Esophagus muscularis mucosa (tissue), 4 donors: ENCODE measurements at regions not wholly inside any gene's neighbourhood (a gene's known extent, or its start where the extent isn't known, plus 50 kb on each side); places are given as distances from the start of the nearest gene placed in this dataset.
"Not testable (repeated sequence)": the region's sequence is repeated elsewhere in the genome, so short reads cannot be mapped to it uniquely, and the experiment has no call there.

Experiments used
- DNase-seq: peaks from one replicate; pipeline ENCODE4 v3.0.0-alpha.2; 2017; ENCODE audit errors: extremely low spot score
- H3K27ac ChIP-seq, 4 donors: fragments of 200-600 bp; sonication (generic); replicated peaks in 1 of 4; 1 replicate in 3 of 4; 2 replicates in 1 of 4; pipeline ENCODE4 v1.5.1; 2016 to 2019; ENCODE audit warnings: mild to moderate bottlenecking in 1 of 4
- H3K27me3 ChIP-seq, 4 donors: fragments of 200-600 bp; sonication (generic); one replicate each; pipeline versions ENCODE4 v1.5.1 to v1.6.0; 2016 to 2019
- H3K36me3 ChIP-seq, 4 donors: fragments of 200-600 bp; sonication (generic); one replicate each; pipeline ENCODE4 v1.5.1; 2016 to 2019
- H3K4me1 ChIP-seq, 4 donors: fragments of 200-600 bp; sonication (generic); one replicate each; pipeline ENCODE4 v1.5.1; 2016 to 2019
- H3K4me3 ChIP-seq, 4 donors: fragments of 200-600 bp; sonication (generic); 1 replicate in 2 of 4; 2 replicates in 2 of 4; pipeline ENCODE4 v1.5.1; 2016 to 2019; ENCODE audit warnings: mild to moderate bottlenecking in 4 of 4, moderate library complexity in 1 of 4
- H3K9me3 ChIP-seq, 4 donors: fragments of 200-600 bp; sonication (generic); 1 replicate in 3 of 4; 2 replicates in 1 of 4; pipeline ENCODE4 v1.5.1; 2016 to 2019
- EP300 ChIP-seq: sonication (generic); formaldehyde crosslinking; IDR thresholded peaks from one replicate; pipeline ENCODE4 v1.6.1; 2017; ENCODE audit warnings: antibody characterized with exemption
- POLR2A ChIP-seq: fragments of 450-650 bp; IDR thresholded peaks from one replicate; pipeline ENCODE4 v1.6.1; 2017; ENCODE audit warnings: antibody characterized with exemption, moderate library complexity, mild to moderate bottlenecking, low read depth
- POLR2AphosphoS5 ChIP-seq, 2 donors: sonication (generic); formaldehyde crosslinking; IDR thresholded peaks; one replicate each; pipeline ENCODE4 v1.6.1; 2017; ENCODE audit warnings: antibody characterized with exemption in 2 of 2
- WGBS: methylation state at CpG from one replicate; pipeline ENCODE4 v1.1.5; 2018; 5-methylcytosine and 5-hydroxymethylcytosine counted together
- intact Hi-C: fragments of 100-400 bp; cut with DNase I; formaldehyde crosslinking; loops from one replicate; pipeline ENCODE4 v1.15.1; 2023
- TF ChIP-seq, protein P1 (sequence below), 3 experiments: fragments of 200-600 bp in 2 of 3; fragments of 450-650 bp in 1 of 3; sonication (generic) in 2 of 3; IDR thresholded peaks; one replicate each; pipeline ENCODE4 v1.5.1; 2017 to 2019; ENCODE audit warnings: antibody characterized with exemption in 3 of 3, mild to moderate bottlenecking in 2 of 3, moderate library complexity in 1 of 3

DNA sequence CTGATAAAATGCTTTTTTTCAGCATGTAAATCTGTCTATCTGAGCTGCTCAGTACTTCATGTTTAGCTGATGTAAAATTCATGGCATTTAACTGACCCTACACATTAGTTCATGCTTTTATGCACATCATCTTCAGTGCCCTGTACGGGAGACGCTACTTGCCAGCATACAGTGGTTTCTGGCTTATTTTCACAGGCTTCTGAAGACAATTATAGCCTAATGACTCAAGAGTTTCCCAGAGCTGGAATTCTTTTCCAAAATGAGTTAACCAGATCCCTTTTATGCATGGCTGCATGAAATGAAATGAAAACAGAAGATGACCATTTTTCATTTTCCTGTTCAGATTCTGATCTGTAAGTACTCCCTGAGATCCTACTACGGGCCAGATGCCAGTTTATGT, 1061.5 kb downstream of the ROBO2 start:
- Histone ChIP-seq H3K27ac (no peak overlapping the region), H3K27me3 (no peaks in the 10 kb centered on the region), H3K4me1 (peaks cover 0 to 7% (median 0%) of the 10 kb centered on the region in 4 donors), H3K4me3 (no peak overlapping the region), H3K36me3 (no peaks in the 10 kb centered on the region), H3K9me3 (no peaks in the 10 kb centered on the region)
- intact Hi-C loops = no loop called here
- WGBS = 50% methylated on average over 3 of the region's 3 CpGs
- TF ChIP-seq POLR2AphosphoS5 (IDR thresholded peaks at IDR 0.05) = no peak
- TF ChIP-seq EP300 = no peak
- TF ChIP-seq, protein P1, sequence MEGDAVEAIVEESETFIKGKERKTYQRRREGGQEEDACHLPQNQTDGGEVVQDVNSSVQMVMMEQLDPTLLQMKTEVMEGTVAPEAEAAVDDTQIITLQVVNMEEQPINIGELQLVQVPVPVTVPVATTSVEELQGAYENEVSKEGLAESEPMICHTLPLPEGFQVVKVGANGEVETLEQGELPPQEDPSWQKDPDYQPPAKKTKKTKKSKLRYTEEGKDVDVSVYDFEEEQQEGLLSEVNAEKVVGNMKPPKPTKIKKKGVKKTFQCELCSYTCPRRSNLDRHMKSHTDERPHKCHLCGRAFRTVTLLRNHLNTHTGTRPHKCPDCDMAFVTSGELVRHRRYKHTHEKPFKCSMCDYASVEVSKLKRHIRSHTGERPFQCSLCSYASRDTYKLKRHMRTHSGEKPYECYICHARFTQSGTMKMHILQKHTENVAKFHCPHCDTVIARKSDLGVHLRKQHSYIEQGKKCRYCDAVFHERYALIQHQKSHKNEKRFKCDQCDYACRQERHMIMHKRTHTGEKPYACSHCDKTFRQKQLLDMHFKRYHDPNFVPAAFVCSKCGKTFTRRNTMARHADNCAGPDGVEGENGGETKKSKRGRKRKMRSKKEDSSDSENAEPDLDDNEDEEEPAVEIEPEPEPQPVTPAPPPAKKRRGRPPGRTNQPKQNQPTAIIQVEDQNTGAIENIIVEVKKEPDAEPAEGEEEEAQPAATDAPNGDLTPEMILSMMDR (IDR thresholded peaks at IDR 0.05) = no peak
- no peak for TF ChIP-seq POLR2A
- no peak for DNase-seq

DNA sequence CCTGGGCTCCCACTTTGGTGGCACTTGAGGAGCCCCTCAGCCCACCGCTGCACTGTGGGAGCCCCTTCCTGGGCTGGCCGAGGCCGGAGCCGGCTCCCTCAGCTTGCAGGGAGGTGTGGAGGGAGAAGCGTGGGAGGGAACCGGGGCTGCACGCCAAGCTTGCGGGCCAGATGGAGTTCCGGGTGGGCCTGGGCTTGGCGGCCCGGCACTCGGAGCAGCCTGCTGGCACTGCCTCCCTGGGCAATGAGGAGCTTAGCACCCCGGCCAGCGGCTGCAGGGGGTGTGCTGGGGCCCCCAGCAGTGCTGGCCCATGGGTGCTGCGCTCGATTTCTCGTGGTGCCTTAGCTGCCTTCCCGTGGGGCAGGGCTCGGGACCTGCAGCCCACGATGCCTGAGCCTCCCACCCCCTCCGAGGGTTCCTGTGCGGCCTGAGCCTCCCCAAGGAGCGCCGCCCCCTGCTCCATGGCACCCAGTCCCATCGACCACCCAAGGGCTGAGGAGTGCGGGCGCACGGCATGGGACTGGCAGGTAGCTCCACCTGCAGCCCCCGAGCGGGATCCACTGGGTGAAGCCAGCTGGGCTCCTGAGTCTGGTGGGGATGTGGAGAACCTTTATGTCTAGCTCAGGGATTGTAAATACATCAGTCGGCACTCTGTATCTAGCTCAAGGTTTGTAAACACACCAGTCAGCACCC, 1068.5 kb downstream of the ROBO2 start:
- WGBS = 93% methylated on average over 9 of the region's 31 CpGs

DNA sequence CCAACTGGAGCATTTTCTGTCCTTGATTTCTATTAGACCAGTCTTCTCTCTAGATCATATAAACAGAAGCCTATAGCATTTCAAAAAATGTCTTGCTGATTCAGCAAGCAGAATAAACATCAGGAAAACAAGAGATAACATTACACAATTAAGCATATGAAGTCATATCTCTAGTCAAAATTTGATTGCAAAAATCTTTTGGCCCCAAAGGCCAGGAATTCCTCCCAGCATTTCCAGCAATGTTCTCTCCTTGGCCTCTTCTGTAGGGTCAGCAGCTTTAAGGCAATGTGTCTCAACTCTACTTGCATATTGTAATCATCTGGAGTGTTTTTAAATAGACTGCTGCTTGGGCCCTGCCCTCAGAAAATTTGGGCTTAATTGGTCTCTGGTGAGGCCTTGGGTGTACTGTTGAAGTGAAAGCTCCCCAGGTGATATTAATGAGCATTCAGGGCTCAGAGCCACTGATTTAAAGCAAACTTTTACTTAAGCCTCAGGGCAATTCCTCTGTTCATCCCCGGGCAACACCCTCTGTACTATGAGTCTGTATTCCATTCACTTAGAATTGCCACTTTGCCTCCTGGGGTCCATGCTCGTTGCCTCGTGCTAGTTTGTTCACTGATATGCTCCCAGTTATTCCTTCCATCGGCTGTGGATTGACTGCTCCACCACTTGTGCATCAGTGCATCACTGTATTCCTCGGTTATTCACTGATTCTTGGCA, 1072.6 kb downstream of the ROBO2 start:
- no peak overlapping the region for H3K27ac ChIP-seq
- no peak for DNase-seq
- H3K9me3 ChIP-seq = no peaks in the 10 kb centered on the region
- 74% methylated on average over 5 of the region's 5 CpGs for WGBS
- no peaks in the 10 kb centered on the region for H3K27me3 ChIP-seq
- H3K4me3 ChIP-seq = no peak overlapping the region
- peaks cover 0 to 16% (median 10%) of the 10 kb centered on the region in 4 donors for H3K4me1 ChIP-seq
- TF ChIP-seq, protein P1 (IDR thresholded peaks at IDR 0.05) = no peak
- TF ChIP-seq EP300 = no peak
- TF ChIP-seq POLR2AphosphoS5 (IDR thresholded peaks at IDR 0.05) = no peak
- TF ChIP-seq POLR2A = no peak
- no peaks in the 10 kb centered on the region for H3K36me3 ChIP-seq
- intact Hi-C loops = no loop called here

More for the DNA sequence above, 1068.5 kb downstream of the ROBO2 start:
- H3K27ac ChIP-seq, intact Hi-C loops, H3K4me3 ChIP-seq, H3K9me3 ChIP-seq, DNase-seq, H3K27me3 ChIP-seq, H3K36me3 ChIP-seq: not testable (repeated sequence)
- peaks cover 0 to 16% (median 10%) of the 10 kb centered on the region in 4 donors for H3K4me1 ChIP-seq

DNA sequence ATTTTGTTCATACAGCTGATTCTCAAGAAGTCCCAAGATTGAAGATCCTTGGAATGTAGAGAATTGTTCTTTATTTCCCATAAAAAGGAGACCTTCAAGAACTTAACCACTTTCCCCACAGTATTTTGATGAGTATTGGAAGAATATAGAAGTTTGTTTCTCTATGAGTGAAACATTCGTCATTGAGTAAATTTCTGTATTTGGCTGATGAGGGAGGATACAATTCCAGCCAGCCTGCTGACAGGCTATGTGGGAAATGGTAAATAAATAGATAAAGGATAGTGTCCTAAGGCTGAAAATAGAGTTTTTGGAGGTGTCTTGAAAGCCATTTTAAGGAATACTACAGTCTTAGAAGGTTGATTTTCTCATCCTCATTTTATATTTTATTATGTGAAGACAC, 1076.1 kb downstream of the ROBO2 start:
- no peak overlapping the region for H3K4me3 ChIP-seq
- no peaks in the 10 kb centered on the region for H3K9me3 ChIP-seq
- no peaks in the 10 kb centered on the region for H3K36me3 ChIP-seq
- 91% methylated on average over 1 of the region's 1 CpG for WGBS
- no peak for DNase-seq
- peaks cover 0 to 15% (median 7%) of the 10 kb centered on the region in 4 donors for H3K4me1 ChIP-seq
- TF ChIP-seq POLR2A (no peak), EP300 (no peak), POLR2AphosphoS5 (IDR thresholded peaks at IDR 0.05) (no peak)
- TF ChIP-seq, protein P1 (IDR thresholded peaks at IDR 0.05) = no peak
- intact Hi-C loops = no loop called here
- H3K27ac ChIP-seq = no peak overlapping the region
- H3K27me3 ChIP-seq = no peaks in the 10 kb centered on the region

DNA sequence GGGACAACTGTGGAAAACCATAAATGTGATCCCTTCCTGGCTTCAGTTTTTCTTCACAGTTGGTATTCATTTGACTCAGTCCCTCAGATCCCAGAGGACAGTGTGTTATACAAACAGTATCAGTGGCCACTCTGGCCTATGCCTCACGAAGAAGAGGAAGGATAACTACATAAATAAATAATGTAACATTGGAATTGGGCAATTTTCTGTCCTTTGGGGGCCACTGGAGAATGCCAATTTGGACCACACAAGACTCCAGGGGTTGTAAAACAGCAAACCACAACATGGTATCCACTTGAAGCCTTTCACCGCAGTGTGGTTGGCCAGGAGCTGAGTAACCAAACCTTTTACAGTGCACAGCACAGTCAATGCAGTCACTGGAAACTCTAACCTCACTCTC, 1077.0 kb downstream of the ROBO2 start:
- WGBS = 54% methylated on average over 2 of the region's 2 CpGs
- H3K27ac ChIP-seq = no peak overlapping the region
- H3K4me3 ChIP-seq = no peak overlapping the region
- no peaks in the 10 kb centered on the region for H3K27me3 ChIP-seq
- TF ChIP-seq POLR2A (no peak), POLR2AphosphoS5 (IDR thresholded peaks at IDR 0.05) (no peak), EP300 (no peak)
- TF ChIP-seq, protein P1 (IDR thresholded peaks at IDR 0.05) = no peak
- intact Hi-C loops = no loop called here
- no peaks in the 10 kb centered on the region for H3K36me3 ChIP-seq
- no peaks in the 10 kb centered on the region for H3K9me3 ChIP-seq
- DNase-seq = no peak
- H3K4me1 ChIP-seq = peaks cover 0 to 6% (median 2%) of the 10 kb centered on the region in 4 donors
